ENCODE measurements at regions not wholly inside any gene's neighbourhood (a gene's known extent, or its start where the extent isn't known, plus 50 kb on each side); places are given as distances from the start of the nearest gene placed in this dataset.

GRCh38 chr4:128455480-128455879, 167.9 kb upstream of the PGRMC2 start:
- Histone ChIP-seq H3K4me3 (replicated peaks; ENCODE audit: insufficient read depth, low read length) (no peak overlapping the region), H3K27me3 (ENCODE audit: insufficient read depth, poor library complexity, severe bottlenecking) (no peaks in the 10 kb centered on the region), H3K27ac (replicated peaks) (no peak overlapping the region)
- no peak for TF ChIP-seq SPI1 (IDR thresholded peaks at IDR 0.05; ENCODE audit: borderline replicate concordance, low read depth)
- no peak for TF ChIP-seq CTCF (IDR thresholded peaks at IDR 0.05; ENCODE audit: insufficient read depth, low read length)
- no peak for TF ChIP-seq REST (IDR thresholded peaks at IDR 0.05; ENCODE audit: insufficient replicate concordance, low read depth)
- no peak for TF ChIP-seq GABPA (IDR thresholded peaks at IDR 0.05; ENCODE audit: low read depth)
- TF ChIP-seq POLR2AphosphoS5 (IDR thresholded peaks at IDR 0.05; ENCODE audit: low read depth) = no peak
- DNase-seq (ENCODE audit: low read depth in 1 of 2, low spot score in 1 of 2) = no peak

- DNase-seq (ENCODE audit: low read depth in 1 of 2, low spot score in 1 of 2) = no peak
- no peak for TF ChIP-seq REST (IDR thresholded peaks at IDR 0.05; ENCODE audit: insufficient replicate concordance, low read depth)
- TF ChIP-seq POLR2AphosphoS5 (IDR thresholded peaks at IDR 0.05; ENCODE audit: low read depth) = no peak
- no peak for TF ChIP-seq GABPA (IDR thresholded peaks at IDR 0.05; ENCODE audit: low read depth)
- TF ChIP-seq CTCF (IDR thresholded peaks at IDR 0.05; ENCODE audit: insufficient read depth, low read length) = no peak
- TF ChIP-seq SPI1 (IDR thresholded peaks at IDR 0.05; ENCODE audit: borderline replicate concordance, low read depth) = no peak
- Histone ChIP-seq H3K4me3 (replicated peaks; ENCODE audit: insufficient read depth, low read length) (no peak overlapping the region), H3K27ac (replicated peaks) (no peak overlapping the region), H3K27me3 (ENCODE audit: insufficient read depth, poor library complexity, severe bottlenecking) (no peaks in the 10 kb centered on the region)
These were observed 167.3 kb upstream of the PGRMC2 start for GRCh38 chr4:128454881-128455280.

- Histone ChIP-seq H3K27ac (replicated peaks) (no peak overlapping the region), H3K4me3 (replicated peaks; ENCODE audit: insufficient read depth, low read length) (no peak overlapping the region), H3K27me3 (ENCODE audit: insufficient read depth, poor library complexity, severe bottlenecking) (no peaks in the 10 kb centered on the region)
- TF ChIP-seq SPI1 (IDR thresholded peaks at IDR 0.05; ENCODE audit: borderline replicate concordance, low read depth) (no peak), CTCF (IDR thresholded peaks at IDR 0.05; ENCODE audit: insufficient read depth, low read length) (peak; percentile 67), REST (IDR thresholded peaks at IDR 0.05; ENCODE audit: insufficient replicate concordance, low read depth) (no peak), GABPA (IDR thresholded peaks at IDR 0.05; ENCODE audit: low read depth) (no peak), POLR2AphosphoS5 (IDR thresholded peaks at IDR 0.05; ENCODE audit: low read depth) (no peak)
- DNase-seq (ENCODE audit: low read depth in 1 of 2, low spot score in 1 of 2) = peak; percentile 55 to 83
These were observed 166.8 kb upstream of the PGRMC2 start for GRCh38 chr4:128454281-128454871.
